LNCAP (cell line): ENCODE measurements at regions not wholly inside any gene's neighbourhood (a gene's known extent, or its start where the extent isn't known, plus 50 kb on each side); places are given as distances from the start of the nearest gene placed in this dataset.

Experiments
- TF ChIP-seq, protein P1 (sequence below): fragments of 450-650 bp; IDR thresholded peaks from 2 replicates; pipeline ENCODE4 v1.5.1; 2017; ENCODE audit warnings: mild to moderate bottlenecking

DNA sequence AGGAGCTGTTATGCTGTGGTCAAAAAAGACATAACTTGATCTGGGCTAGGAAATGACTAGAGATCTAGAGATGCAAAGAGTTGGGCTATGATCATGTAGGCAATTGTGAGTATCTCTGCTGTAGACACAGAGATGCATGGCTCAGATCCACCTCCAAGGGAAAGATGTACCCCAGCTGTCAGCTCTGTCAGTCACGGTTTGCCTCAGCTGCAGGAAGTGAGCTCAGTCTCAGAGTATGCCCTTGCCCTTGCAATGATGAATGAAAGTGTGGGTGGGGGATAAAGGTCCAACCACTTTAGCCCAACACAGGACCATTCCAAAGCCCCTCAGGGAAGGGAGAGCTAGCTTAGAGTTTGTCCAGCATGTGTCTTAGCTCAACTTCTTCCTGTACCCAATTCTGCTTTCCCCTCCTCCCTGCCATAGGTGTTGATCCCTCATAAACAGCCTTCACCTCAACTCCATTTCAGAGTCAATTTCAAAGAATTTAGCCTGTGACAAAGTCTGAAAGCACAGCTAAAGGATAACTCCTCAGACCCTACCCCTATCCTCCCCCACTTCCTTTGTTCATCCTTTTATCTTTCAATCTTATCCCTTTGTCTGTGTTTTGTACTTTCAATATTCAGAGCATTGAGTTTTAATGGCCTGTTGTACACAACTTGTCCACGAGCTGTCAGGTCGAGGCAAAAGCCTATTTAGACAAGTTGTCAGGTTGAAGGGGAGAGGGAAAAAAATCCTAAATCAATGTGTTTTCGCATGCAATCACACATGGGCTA is 90.6 kb downstream of the MID1IP1 start:
- TF ChIP-seq, protein P1, sequence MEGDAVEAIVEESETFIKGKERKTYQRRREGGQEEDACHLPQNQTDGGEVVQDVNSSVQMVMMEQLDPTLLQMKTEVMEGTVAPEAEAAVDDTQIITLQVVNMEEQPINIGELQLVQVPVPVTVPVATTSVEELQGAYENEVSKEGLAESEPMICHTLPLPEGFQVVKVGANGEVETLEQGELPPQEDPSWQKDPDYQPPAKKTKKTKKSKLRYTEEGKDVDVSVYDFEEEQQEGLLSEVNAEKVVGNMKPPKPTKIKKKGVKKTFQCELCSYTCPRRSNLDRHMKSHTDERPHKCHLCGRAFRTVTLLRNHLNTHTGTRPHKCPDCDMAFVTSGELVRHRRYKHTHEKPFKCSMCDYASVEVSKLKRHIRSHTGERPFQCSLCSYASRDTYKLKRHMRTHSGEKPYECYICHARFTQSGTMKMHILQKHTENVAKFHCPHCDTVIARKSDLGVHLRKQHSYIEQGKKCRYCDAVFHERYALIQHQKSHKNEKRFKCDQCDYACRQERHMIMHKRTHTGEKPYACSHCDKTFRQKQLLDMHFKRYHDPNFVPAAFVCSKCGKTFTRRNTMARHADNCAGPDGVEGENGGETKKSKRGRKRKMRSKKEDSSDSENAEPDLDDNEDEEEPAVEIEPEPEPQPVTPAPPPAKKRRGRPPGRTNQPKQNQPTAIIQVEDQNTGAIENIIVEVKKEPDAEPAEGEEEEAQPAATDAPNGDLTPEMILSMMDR, result no peak

DNA sequence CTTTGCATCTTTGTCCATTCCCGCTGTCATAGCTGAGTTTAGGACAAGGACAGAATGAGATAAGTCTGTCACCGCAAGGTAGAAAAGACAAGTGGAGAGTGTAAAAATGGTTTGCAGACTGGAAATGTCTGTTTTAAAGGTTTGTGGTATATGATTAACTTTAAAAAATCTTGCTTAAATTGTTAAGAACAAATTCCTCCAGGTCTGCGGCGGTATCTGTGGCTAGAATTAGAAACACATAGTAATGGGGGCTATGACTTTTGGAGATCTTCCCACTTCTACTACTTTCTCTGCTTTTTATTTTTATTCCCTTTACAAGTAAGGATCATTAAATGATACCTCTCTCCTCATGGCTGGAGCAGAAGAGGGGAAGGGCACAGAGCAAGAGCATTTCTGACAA is 92.2 kb downstream of the MID1IP1 start:
- TF ChIP-seq, protein P1, result no peak

DNA sequence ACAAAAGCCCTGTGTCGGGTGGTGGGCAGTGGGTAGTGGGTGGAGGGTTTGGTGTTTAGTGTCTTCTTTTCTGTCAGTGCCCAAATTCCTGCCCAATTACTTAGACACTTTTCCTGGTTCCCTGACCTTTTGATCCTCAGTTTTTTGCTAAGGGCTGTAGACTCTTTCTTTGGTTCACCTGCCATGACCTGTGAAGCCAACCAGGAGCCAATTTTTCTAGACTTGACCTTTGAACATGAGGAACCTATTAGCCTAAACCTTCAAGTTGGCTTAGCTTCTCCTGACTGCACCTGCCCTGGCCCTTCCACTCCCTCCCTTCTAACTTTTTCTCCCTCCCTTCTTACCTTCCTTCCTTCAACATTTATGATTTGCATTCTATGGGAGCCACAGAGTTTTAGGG is 94.5 kb downstream of the MID1IP1 start:
- TF ChIP-seq, protein P1, result no peak

DNA sequence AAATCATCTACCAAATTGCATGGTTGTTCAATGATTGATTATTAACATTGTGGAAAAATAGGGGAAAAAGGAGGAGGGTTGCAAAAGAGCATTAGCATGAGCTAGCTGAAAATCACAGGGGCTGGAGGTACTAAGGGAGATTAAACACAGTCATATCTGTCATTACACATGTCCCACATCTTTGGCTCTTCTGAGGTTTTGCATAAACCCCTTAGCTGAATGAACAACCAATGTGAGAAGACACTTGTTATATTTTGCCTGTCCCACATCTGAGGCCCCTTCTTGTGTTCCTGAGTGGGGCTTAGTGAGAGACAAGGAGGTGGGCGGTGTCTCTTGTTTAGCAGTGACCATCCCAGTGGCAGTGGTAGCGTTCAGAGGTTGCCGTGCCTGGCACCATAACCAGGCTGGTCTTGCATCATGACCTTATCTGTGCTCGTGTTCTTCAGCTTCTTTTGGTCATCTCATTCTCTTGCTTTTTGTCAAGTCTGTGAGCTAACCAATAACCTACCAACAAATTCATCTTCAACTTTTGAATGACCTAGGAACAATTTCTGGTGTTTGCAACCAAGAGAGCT is 95.6 kb downstream of the MID1IP1 start:
- TF ChIP-seq, protein P1, result no peak

DNA sequence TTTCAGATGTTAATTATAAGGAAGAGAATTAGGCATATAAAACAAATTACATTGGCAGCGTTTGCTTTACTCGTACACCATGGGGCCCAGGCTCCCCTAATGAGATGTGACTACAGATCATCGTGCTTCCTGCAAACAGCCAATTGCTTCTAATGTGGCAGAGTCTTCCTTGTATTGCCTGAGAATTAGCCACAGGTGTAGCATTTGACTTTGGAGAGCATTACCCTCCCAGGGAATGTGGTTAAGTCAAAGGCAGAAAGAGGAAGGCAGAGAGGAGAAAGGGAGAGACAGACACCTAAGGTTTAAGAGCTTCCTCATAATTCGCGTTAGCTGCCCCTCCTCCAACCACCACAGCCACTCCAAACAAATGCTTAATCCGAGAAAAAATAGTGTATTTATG is 97.0 kb downstream of the MID1IP1 start:
- TF ChIP-seq, protein P1, result no peak

DNA sequence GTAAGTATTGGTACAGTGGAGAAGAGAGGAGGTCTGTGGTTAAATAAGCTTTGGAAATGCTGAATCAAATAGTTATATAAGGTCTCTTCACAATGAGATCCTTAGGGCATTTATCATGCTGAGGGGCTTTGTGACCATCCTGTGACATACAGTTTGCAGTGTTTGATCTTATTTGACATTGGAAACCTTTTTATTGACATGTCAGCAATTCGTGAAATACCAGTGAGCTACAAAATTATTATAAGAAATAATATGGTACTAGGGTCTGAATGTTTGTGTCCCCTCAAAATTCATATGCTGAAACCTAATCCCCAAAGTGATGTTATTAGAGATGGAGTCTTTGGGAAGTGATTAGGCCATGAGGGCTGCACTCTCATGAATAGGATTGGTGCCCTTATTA is 98.4 kb downstream of the MID1IP1 start:
- TF ChIP-seq, protein P1, result no peak

DNA sequence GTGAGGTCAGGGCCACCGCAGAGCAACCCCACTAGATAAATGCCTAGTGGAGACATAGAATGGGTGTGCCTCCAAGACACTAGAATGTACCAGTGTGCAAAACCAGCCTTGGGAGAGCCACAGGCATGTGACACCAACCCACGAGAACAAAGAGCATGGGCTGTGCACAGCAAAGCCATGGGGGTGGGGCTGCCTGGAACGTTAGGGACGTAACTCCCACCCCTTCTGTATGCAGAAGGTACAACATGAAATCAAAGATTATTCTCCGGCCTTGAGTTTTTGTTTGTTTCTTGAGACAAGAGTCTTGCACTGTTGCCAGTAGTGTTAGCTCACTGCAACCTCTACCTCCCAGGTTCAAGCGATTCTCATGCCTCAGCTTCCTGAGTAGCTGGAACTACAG is 99.5 kb downstream of the MID1IP1 start:
- TF ChIP-seq, protein P1, result no peak
